GM12864 (cell line): ENCODE measurements at regions not wholly inside any gene's neighbourhood (a gene's known extent, or its start where the extent isn't known, plus 50 kb on each side); places are given as distances from the start of the nearest gene placed in this dataset.

ENCODE experiments used
- DNase-seq: peaks from one replicate; pipeline ENCODE4 v3.0.0-alpha.2; 2011; ENCODE audit warnings: low read depth
- H3K4me3 ChIP-seq: 2 replicates; pipeline ENCODE4 v1.5.1; 2011; ENCODE audit warnings: mild to moderate bottlenecking, low read depth, low read length, control low read depth
- TF ChIP-seq, protein P1 (sequence below): IDR thresholded peaks from 2 replicates; pipeline ENCODE4 v1.5.1; 2011; ENCODE audit warnings: low read depth, mild to moderate bottlenecking, moderate library complexity, low read length, control low read depth, inconsistent platforms; ENCODE audit errors: missing control alignments

DNA sequence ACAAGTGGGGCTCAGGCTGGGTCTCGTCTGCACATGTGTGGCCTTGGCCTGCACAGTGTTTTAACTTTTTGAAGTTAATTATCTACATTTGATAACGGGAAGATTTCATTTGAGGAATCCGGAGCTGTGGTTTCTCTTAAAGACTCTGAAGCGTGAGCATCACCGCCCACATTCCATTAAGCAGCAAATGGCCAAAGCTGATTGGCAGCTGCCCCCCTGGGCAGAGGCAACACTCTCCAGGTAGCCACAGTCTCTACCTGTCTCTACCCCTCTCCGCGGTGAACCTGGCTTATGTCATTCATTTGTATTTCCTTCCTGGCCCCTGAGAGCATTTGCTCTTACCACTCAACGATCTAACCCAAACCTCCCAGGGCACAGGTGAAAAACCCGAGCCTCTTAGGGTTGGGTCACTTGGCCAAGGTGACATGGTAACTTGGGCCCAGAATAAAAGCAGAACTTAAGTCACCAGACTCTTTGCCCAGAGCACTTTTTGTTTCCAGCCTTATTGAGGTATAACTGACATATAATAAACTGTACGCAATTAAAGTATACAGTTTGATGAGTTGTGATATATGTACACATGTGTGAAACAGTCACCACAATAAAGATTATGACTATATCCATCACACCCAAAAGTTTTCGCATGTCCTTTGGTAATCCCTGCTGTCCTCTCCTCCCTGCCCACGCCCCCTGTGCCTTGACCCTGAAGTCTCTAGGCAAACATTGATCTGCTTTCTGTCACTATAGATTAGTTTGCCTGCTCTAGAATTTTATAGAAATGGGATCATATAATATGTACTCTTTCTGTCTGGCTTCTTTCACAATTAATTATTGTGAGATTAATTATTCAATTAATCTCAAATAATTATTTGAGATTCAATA lies 245.7 kb upstream of the HES1 start:
- TF ChIP-seq, protein P1, sequence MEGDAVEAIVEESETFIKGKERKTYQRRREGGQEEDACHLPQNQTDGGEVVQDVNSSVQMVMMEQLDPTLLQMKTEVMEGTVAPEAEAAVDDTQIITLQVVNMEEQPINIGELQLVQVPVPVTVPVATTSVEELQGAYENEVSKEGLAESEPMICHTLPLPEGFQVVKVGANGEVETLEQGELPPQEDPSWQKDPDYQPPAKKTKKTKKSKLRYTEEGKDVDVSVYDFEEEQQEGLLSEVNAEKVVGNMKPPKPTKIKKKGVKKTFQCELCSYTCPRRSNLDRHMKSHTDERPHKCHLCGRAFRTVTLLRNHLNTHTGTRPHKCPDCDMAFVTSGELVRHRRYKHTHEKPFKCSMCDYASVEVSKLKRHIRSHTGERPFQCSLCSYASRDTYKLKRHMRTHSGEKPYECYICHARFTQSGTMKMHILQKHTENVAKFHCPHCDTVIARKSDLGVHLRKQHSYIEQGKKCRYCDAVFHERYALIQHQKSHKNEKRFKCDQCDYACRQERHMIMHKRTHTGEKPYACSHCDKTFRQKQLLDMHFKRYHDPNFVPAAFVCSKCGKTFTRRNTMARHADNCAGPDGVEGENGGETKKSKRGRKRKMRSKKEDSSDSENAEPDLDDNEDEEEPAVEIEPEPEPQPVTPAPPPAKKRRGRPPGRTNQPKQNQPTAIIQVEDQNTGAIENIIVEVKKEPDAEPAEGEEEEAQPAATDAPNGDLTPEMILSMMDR = no peak
- no peak for DNase-seq
- no peak overlapping the region for H3K4me3 ChIP-seq

- no peak for DNase-seq
- no peak overlapping the region for H3K4me3 ChIP-seq
- TF ChIP-seq, protein P1 = no peak
These were observed 241.7 kb upstream of the HES1 start for GRCh38 chr3:193894121-193894863.

GRCh38 chr3:193895409-193895808 lies 240.5 kb upstream of the HES1 start:
- H3K4me3 ChIP-seq = no peak overlapping the region
- TF ChIP-seq, protein P1 = no peak

GRCh38 chr3:193896419-193896818 lies 239.5 kb upstream of the HES1 start:
- TF ChIP-seq, protein P1 = no peak
- no peak overlapping the region for H3K4me3 ChIP-seq
- no peak for DNase-seq

More at GRCh38 chr3:193895409-193895808, 240.5 kb upstream of the HES1 start:
- DNase-seq = no peak

- DNase-seq = no peak
These were observed 238.7 kb upstream of the HES1 start for GRCh38 chr3:193897288-193897687.

GRCh38 chr3:193897731-193898180 lies 238.2 kb upstream of the HES1 start:
- H3K4me3 ChIP-seq = no peak overlapping the region
- TF ChIP-seq, protein P1 = no peak
- no peak for DNase-seq

More at GRCh38 chr3:193897288-193897687, 238.7 kb upstream of the HES1 start:
- TF ChIP-seq, protein P1 = no peak
- no peak overlapping the region for H3K4me3 ChIP-seq
